OCI-LY1 (cell line): ENCODE measurements at regions not wholly inside any gene's neighbourhood (a gene's known extent, or its start where the extent isn't known, plus 50 kb on each side); places are given as distances from the start of the nearest gene placed in this dataset.

Source experiments
- H2AFZ ChIP-seq: fragments of 200-600 bp; sonication (generic), shearing (Covaris generic); 2 replicates; pipeline ENCODE4 v1.6.0; 2014; ENCODE audit warnings: antibody characterized with exemption, mild to moderate bottlenecking, low read length
- H3F3A ChIP-seq: fragments of 200-600 bp; sonication (generic), shearing (Covaris generic); 2 replicates; pipeline ENCODE4 v1.6.0; 2014; ENCODE audit warnings: mild to moderate bottlenecking, antibody characterized with exemption, low read length, moderate library complexity; ENCODE audit not compliant: insufficient read depth
- H3K27ac ChIP-seq: fragments of 200-600 bp; sonication (generic); 2 replicates; pipeline ENCODE4 v1.5.1; 2014; ENCODE audit warnings: low read length, mixed run types, mild to moderate bottlenecking, low read depth; ENCODE audit not compliant: poor library complexity, severe bottlenecking
- H3K27me3 ChIP-seq: fragments of 200-600 bp; sonication (generic); 2 replicates; pipeline ENCODE4 v1.6.0; 2014; ENCODE audit warnings: antibody characterized with exemption, mild to moderate bottlenecking, low read length, moderate library complexity; ENCODE audit not compliant: insufficient read depth
- H3K36me3 ChIP-seq: fragments of 200-600 bp; sonication (generic); 2 replicates; pipeline ENCODE4 v1.6.1; 2014; ENCODE audit warnings: mild to moderate bottlenecking, antibody characterized with exemption, low read length, moderate library complexity, mixed read lengths; ENCODE audit not compliant: insufficient read depth
- H3K4me1 ChIP-seq: fragments of 200-600 bp; sonication (generic); 2 replicates; pipeline ENCODE4 v1.5.1; 2014; ENCODE audit warnings: mild to moderate bottlenecking, low read length, moderate library complexity; ENCODE audit not compliant: insufficient read depth, severe bottlenecking
- H3K4me2 ChIP-seq: fragments of 200-600 bp; sonication (generic), shearing (Covaris generic); 2 replicates; pipeline ENCODE4 v1.6.1; 2014; ENCODE audit warnings: low read length
- H3K4me3 ChIP-seq: fragments of 200-600 bp; sonication (generic); 2 replicates; pipeline ENCODE4 v1.5.1; 2014; ENCODE audit warnings: low read length, low read depth, mild to moderate bottlenecking, mixed read lengths; ENCODE audit not compliant: poor library complexity, severe bottlenecking
- H3K79me2 ChIP-seq: fragments of 200-600 bp; shearing (Covaris generic); 2 replicates; pipeline ENCODE4 v1.6.1; 2016; ENCODE audit warnings: mixed run types, low read length, mixed read lengths; ENCODE audit not compliant: insufficient read depth
- H3K9ac ChIP-seq: fragments of 200-600 bp; sonication (generic), shearing (Covaris generic); 2 replicates; pipeline ENCODE4 v1.6.1; 2014; ENCODE audit warnings: mild to moderate bottlenecking, low read length, mixed read lengths
- H3K9me2 ChIP-seq: fragments of 200-600 bp; sonication (generic), shearing (Covaris generic); 2 replicates; pipeline ENCODE4 v1.6.1; 2014; ENCODE audit warnings: low read depth, mild to moderate bottlenecking, low read length, mixed read lengths
- H3K9me3 ChIP-seq: fragments of 200-600 bp; shearing (Covaris generic); 2 replicates; pipeline ENCODE4 v1.6.1; 2014; ENCODE audit warnings: low read length, mixed read lengths
- H4K20me1 ChIP-seq: fragments of 200-600 bp; sonication (generic), shearing (Covaris generic); 2 replicates; pipeline ENCODE4 v1.6.0; 2016; ENCODE audit warnings: mild to moderate bottlenecking, low read length; ENCODE audit not compliant: insufficient read depth
- EZH2 ChIP-seq: fragments of 200-600 bp; sonication (generic), shearing (Covaris generic); IDR thresholded peaks from 2 replicates; pipeline ENCODE4 v1.8.0; 2017; ENCODE audit warnings: borderline replicate concordance, mixed run types, mild to moderate bottlenecking, antibody characterized with exemption, low read length, moderate library complexity, mixed read lengths
- TF ChIP-seq, protein P1 (sequence below): fragments of 200-600 bp; sonication (generic), shearing (Covaris generic); IDR thresholded peaks from 2 replicates; pipeline ENCODE4 v1.5.1; 2017; ENCODE audit warnings: mild to moderate bottlenecking, antibody characterized with exemption, low read length, moderate library complexity, mixed read lengths

DNA sequence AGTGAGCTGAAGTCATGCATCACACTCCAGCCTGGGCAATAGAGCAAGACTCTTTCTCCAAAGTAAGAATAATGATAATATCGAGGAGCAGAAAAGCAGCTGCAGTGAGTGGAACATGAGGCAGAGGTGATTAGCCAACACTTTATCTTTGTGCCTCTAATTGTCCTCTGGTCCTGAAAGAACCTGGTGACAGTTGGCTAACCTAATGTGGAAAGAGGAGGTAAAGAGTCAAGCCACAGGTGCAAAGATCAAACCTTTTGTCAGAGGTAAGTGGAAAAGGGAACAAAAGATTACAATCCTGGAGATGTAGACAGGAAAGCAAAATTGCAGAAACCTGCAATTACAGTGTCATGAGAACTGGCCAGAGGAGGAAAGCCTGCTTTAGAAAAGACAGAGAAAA, 53.5 kb upstream of the LCLAT1 start:
- no peaks in the 10 kb centered on the region for H3K36me3 ChIP-seq

GRCh38 chr2:30394096-30394495, 53.0 kb upstream of the LCLAT1 start:
- H3K4me2 ChIP-seq = no peak overlapping the region
- TF ChIP-seq, protein P1, sequence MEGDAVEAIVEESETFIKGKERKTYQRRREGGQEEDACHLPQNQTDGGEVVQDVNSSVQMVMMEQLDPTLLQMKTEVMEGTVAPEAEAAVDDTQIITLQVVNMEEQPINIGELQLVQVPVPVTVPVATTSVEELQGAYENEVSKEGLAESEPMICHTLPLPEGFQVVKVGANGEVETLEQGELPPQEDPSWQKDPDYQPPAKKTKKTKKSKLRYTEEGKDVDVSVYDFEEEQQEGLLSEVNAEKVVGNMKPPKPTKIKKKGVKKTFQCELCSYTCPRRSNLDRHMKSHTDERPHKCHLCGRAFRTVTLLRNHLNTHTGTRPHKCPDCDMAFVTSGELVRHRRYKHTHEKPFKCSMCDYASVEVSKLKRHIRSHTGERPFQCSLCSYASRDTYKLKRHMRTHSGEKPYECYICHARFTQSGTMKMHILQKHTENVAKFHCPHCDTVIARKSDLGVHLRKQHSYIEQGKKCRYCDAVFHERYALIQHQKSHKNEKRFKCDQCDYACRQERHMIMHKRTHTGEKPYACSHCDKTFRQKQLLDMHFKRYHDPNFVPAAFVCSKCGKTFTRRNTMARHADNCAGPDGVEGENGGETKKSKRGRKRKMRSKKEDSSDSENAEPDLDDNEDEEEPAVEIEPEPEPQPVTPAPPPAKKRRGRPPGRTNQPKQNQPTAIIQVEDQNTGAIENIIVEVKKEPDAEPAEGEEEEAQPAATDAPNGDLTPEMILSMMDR = no peak
- TF ChIP-seq EZH2 = no peak
- no peaks in the 10 kb centered on the region for H3K9me3 ChIP-seq
- H3K4me3 ChIP-seq = no peak overlapping the region
- no peaks in the 10 kb centered on the region for H3K4me1 ChIP-seq
- H3K27ac ChIP-seq = no peak overlapping the region
- H3K9ac ChIP-seq = no peak overlapping the region
- no peaks in the 10 kb centered on the region for H3K9me2 ChIP-seq
- no peaks in the 10 kb centered on the region for H3K27me3 ChIP-seq
- no peaks in the 10 kb centered on the region for H4K20me1 ChIP-seq
- H3K79me2 ChIP-seq = no peaks in the 10 kb centered on the region
- H3K36me3 ChIP-seq = no peaks in the 10 kb centered on the region
- no peaks in the 10 kb centered on the region for H3F3A ChIP-seq
- no peak overlapping the region for H2AFZ ChIP-seq

More for the DNA sequence above, 53.5 kb upstream of the LCLAT1 start:
- Histone ChIP-seq H3K27ac (no peak overlapping the region), H3K9ac (no peak overlapping the region), H3K4me1 (no peaks in the 10 kb centered on the region), H4K20me1 (no peaks in the 10 kb centered on the region), H3F3A (no peaks in the 10 kb centered on the region), H3K9me3 (no peaks in the 10 kb centered on the region), H3K79me2 (no peaks in the 10 kb centered on the region), H3K4me2 (no peak overlapping the region), H3K9me2 (no peaks in the 10 kb centered on the region), H2AFZ (no peak overlapping the region), H3K27me3 (no peaks in the 10 kb centered on the region), H3K4me3 (no peak overlapping the region)
- TF ChIP-seq EZH2 = no peak
- TF ChIP-seq, protein P1 = no peak

- no peaks in the 10 kb centered on the region for H3K36me3 ChIP-seq
- no peak overlapping the region for H3K27ac ChIP-seq
- H3F3A ChIP-seq = no peaks in the 10 kb centered on the region
- no peaks in the 10 kb centered on the region for H3K9me3 ChIP-seq
- no peak overlapping the region for H3K4me2 ChIP-seq
- H3K27me3 ChIP-seq = no peaks in the 10 kb centered on the region
- no peak overlapping the region for H3K4me3 ChIP-seq
- no peak overlapping the region for H2AFZ ChIP-seq
- TF ChIP-seq, protein P1 = no peak
- TF ChIP-seq EZH2 = no peak
- no peaks in the 10 kb centered on the region for H3K4me1 ChIP-seq
- no peaks in the 10 kb centered on the region for H4K20me1 ChIP-seq
- H3K79me2 ChIP-seq = no peaks in the 10 kb centered on the region
- no peak overlapping the region for H3K9ac ChIP-seq
- H3K9me2 ChIP-seq = no peaks in the 10 kb centered on the region
Observed at GRCh38 chr2:30396436-30397232, 50.4 kb upstream of the LCLAT1 start.
